ENCODE measurements at regions not wholly inside any gene's neighbourhood (a gene's known extent, or its start where the extent isn't known, plus 50 kb on each side); places are given as distances from the start of the nearest gene placed in this dataset.
"Not testable (repeated sequence)": the region's sequence is repeated elsewhere in the genome, so short reads cannot be mapped to it uniquely, and the experiment has no call there.

- DNase-seq, result no peak
These were observed 94.4 kb upstream of the SIX2 start for GRCh38 chr2:45103351-45104345.

DNA sequence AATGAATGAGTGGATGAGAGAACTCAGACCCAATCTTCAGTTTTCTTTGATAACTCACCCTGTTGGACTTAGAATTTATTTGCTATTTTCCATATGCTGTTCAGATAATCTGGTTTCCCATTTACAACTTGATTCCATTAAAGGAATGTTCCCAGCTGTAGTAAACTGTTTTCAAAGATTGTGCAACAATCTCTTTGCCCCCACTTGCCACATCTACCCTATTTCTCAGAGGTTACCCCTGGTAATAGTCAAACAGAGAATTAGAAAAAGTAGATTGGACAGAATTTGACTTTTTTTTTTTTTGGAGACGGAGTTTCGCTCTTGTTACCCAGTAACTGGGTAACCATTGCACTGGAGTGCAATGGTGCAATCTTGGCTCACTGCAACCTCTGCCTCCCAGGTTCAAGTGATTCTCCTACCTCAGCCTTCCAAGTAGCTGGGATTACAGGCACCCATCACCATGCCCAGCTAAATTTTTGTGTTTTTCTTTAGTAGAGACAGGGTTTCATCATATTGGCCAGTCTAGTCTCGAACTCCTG lies 93.4 kb upstream of the SIX2 start:
- DNase-seq, result no peak

- no peak for DNase-seq
These were observed 92.9 kb upstream of the SIX2 start for GRCh38 chr2:45102141-45102540.

GRCh38 chr2:45096996-45097395 lies 87.7 kb upstream of the SIX2 start:
- DNase-seq, result no peak

DNA sequence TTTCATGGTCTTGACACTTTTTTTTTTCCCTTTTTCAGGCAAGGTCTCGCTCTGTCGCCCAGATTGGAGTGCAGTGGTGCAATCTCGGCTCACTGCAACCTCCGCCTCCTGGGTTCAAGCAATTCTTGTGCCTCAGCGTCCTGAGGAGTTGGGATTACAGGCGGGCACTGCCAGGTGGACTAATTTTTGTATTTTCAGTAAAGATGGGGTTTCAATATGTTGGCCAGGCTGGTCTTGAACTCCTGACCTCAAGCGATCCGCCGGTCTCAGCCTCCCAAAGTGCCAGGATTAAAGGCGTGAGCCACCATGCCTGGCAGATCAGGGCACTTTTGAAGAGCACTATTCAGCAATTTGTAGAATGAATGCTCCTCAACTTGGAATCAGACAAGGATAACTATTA lies 86.8 kb upstream of the SIX2 start:
- DNase-seq, result not testable (repeated sequence)

- no peak for DNase-seq
These were observed 84.4 kb upstream of the SIX2 start for GRCh38 chr2:45093663-45094062.

DNA sequence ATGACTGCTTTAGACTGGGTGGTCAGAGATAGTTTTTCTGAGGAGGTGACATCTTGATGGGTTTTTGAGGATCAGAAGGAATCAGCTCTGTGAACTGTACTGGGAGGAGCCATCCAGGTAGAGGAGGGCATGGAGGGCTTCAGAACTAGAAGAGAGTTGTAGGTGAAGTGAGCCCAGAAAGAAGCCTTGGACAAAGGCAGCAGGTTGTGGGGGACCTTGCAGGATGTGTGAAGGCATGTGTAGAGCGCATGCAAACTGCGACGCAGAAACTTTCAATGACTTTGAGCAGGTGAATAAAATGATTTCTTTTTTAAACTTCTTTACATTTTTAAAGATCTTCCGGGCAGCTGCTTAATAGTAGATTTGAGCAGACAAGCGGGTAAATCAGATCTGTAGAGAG lies 83.9 kb upstream of the SIX2 start:
- no peak for DNase-seq

GRCh38 chr2:45089554-45090261 lies 80.5 kb upstream of the SIX2 start:
- DNase-seq, result no peak

- no peak for DNase-seq
These were observed 76.2 kb upstream of the SIX2 start for GRCh38 chr2:45085487-45085886.

GRCh38 chr2:45084361-45085020 lies 75.2 kb upstream of the SIX2 start:
- DNase-seq, result no peak

DNA sequence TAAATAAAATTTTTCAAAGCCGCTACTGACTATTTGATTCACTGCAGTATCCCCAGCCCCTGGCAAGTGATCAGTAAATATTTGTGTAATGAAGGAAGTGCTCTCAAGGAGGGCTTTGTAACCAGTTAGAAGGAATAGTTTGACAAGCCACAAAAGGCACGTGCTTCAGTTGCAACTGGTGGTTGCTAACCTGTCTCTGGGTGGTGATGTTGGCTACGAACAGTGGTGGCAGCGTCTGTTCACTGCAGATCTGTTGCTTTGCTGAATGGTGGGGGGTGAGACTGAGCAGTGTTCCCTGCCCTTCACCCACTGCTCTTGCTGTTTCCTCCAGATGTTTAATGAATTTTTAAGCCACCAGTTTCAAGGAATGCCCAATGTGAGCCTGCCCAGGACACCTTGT lies 73.9 kb upstream of the SIX2 start:
- DNase-seq, result no peak

DNA sequence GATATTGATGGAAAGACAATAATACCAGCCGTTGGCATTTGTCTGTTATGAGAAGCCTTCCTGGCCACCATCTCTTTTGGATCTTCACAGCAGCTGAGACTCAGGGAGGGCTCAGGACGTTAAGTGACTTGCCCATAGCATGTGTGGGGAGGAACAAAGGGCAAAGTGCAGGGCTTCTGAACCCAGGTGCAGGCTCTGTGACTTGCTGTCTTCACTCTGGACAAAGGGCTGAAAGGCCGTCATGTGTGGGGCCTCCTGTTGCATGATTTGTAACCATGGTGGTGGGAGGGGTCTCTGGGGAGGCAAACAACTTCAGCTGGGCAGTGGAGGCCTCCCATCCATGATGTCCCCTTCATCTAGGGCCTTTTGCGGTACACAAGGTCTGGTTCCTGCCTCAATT lies 65.5 kb upstream of the SIX2 start:
- no peak for DNase-seq

DNA sequence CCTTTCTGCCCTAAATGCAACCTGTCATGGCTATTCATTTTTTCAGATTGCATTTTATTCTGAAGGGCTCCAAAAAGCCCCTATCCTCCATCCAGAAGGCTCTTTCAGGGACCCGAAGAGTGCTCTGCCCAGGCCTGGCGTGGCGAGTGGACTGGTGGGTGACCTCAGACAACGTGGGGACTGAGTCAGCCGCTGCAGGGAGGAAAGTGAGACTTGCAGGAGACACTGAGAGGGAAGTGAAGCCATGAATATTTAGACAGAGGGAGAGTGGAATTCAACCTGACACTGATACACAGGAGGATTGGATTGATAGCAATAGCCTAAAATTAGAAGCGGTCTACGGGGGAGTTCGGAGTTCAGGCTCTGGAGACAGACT lies 63.6 kb upstream of the SIX2 start:
- no peak for DNase-seq

- no peak for DNase-seq
These were observed 63.0 kb upstream of the SIX2 start for GRCh38 chr2:45072064-45072861.

- no peak for DNase-seq
These were observed 60.9 kb upstream of the SIX2 start for GRCh38 chr2:45070113-45070652.

DNA sequence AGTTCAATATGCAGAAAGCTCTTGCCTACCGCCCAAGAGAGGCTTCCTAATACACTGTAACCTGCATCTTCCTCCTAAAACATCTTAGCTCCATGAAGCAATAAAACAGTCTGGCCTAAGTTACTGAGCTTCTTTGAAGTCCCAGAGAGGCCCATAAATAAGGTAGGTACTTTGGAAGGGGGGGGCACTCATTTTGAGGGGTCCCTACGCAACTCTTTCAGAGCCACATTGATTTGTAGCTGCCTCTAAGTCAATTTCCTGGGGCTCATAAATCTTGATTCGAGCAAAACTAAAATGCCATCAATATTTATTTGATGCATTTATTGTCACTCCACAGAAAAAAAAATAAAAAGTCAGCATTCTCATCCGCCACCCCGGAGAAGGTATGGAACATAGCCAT lies 60.4 kb upstream of the SIX2 start:
- no peak for DNase-seq

- DNase-seq, result no peak
These were observed 59.4 kb upstream of the SIX2 start for GRCh38 chr2:45068571-45069140.

DNA sequence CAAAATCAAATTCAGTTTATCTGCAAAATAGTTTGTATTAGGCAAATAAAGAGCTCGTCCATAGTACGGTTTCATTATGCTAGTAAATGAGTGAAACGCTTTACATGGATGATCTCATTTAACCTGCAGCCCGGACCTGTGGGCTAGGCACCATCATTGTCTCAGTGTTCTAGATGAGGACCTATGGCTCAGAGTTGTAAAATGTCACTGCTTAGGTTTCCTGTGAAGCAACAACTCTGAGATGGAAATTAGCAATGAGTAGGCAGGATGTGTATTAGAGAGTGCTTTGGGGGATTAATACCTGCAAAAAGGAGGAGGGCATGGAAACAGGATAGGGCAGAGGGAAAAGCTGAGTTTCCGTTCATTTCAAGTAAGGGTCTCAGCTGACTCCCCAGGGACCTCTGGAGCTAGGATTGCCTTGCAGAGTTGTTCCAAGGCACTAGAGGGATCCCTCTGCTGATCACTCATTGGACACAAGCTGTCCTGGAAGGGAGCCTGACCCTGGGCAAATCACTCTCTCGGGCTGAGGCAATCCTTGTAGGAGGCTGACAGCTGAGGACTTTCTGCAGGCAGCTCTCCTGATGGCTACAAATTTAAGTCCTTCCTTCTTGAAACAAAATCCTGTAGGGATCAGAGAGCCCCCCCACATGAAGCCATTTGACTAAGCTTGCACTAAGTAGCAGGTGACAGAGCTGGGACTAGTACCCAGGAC lies 58.8 kb upstream of the SIX2 start:
- no peak for DNase-seq

Data from fibroblast of skin of abdomen (primary cell).